Astrocyte of the cerebellum (primary cell): ENCODE measurements at regions not wholly inside any gene's neighbourhood (a gene's known extent, or its start where the extent isn't known, plus 50 kb on each side); places are given as distances from the start of the nearest gene placed in this dataset.
A peak's percentile ranks its signal among the peaks of the same experiment; 100 is the strongest.

Source experiments
- DNase-seq: peaks from one replicate; pipeline ENCODE4 v3.0.0-alpha.2; 2011; ENCODE audit warnings: low read depth
- H3K4me3 ChIP-seq: 2 replicates; pipeline ENCODE4 v1.5.1; 2011; ENCODE audit warnings: mild to moderate bottlenecking, low read depth, low read length, moderate library complexity
- CTCF ChIP-seq: IDR thresholded peaks from 2 replicates; pipeline ENCODE4 v1.5.1; 2012; ENCODE audit warnings: low read length, low read depth, moderate library complexity, mild to moderate bottlenecking; ENCODE audit errors: missing control alignments
- in situ Hi-C: cut with HindIII; loops from 2 replicates; pipeline ENCODE4 v1.10.0; 2017; ENCODE audit warnings: low sequenced_read_pairs

- TF ChIP-seq CTCF = no peak
- DNase-seq = no peak
- no peak overlapping the region for H3K4me3 ChIP-seq
- in situ Hi-C loops = no loop called here
Observed at GRCh38 chr3:20652231-20652986, 466.4 kb upstream of the SGO1 start.

GRCh38 chr3:20648921-20649381 lies 462.9 kb upstream of the SGO1 start:
- no peak overlapping the region for H3K4me3 ChIP-seq
- no peak for TF ChIP-seq CTCF
- DNase-seq = peak; percentile 76
- in situ Hi-C loops = no loop called here

- DNase-seq = peak; percentile 75
- in situ Hi-C loops = no loop called here
- no peak for TF ChIP-seq CTCF
- no peak overlapping the region for H3K4me3 ChIP-seq
Observed at GRCh38 chr3:20648294-20648693, 462.3 kb upstream of the SGO1 start.

- in situ Hi-C loops = no loop called here
- DNase-seq = no peak
- H3K4me3 ChIP-seq = no peak overlapping the region
- TF ChIP-seq CTCF = no peak
Observed at GRCh38 chr3:20646425-20646824, 460.4 kb upstream of the SGO1 start.

GRCh38 chr3:20645340-20645739 lies 459.3 kb upstream of the SGO1 start:
- TF ChIP-seq CTCF = no peak
- in situ Hi-C loops = no loop called here
- peak; percentile 19 for DNase-seq
- H3K4me3 ChIP-seq = no peak overlapping the region

GRCh38 chr3:20637729-20638128 lies 451.7 kb upstream of the SGO1 start:
- in situ Hi-C loops = no loop called here
- no peak overlapping the region for H3K4me3 ChIP-seq
- peak; percentile 11 for DNase-seq

More at GRCh38 chr3:20637729-20638128, 451.7 kb upstream of the SGO1 start:
- TF ChIP-seq CTCF = no peak
